WTC11 (cell line): ENCODE measurements at regions not wholly inside any gene's neighbourhood (a gene's known extent, or its start where the extent isn't known, plus 50 kb on each side); places are given as distances from the start of the nearest gene placed in this dataset.

Experiments used
- ATAC-seq: fragments of 200-7000 bp; cut with Tn5 transposase; 2 replicates; pipeline ENCODE4 v1.10.0; 2021; ENCODE audit warnings: mild to moderate bottlenecking, moderate library complexity
- CTCF ChIA-PET: fragments of 300-600 bp; sonication (Branson Sonifier 250); formaldehyde crosslinking; loops from one replicate; lab custom pipeline; 2021; ENCODE audit warnings: antibody characterized with exemption; lab: Charles Lee
- POLR2A ChIA-PET: fragments of 350-600 bp; sonication (Branson Sonifier 250); formaldehyde crosslinking; loops from one replicate; lab custom pipeline; 2021; ENCODE audit warnings: antibody characterized with exemption; lab: Charles Lee
- DNase-seq: peaks from one replicate; pipeline ENCODE4 v3.0.0; 2021; ENCODE audit warnings: low spot score
- H3K27ac Mint-ChIP-seq: 2 replicates; pipeline ENCODE4 v1.8.0; 2021; ENCODE audit warnings: mixed read lengths
- H3K27me3 Mint-ChIP-seq: 2 replicates; pipeline ENCODE4 v1.8.0; 2021; ENCODE audit warnings: low read depth, mild to moderate bottlenecking, moderate library complexity, mixed read lengths
- H3K36me3 Mint-ChIP-seq: 2 replicates; pipeline ENCODE4 v1.8.0; 2021; ENCODE audit warnings: mixed read lengths
- H3K4me1 Mint-ChIP-seq: 2 replicates; pipeline ENCODE4 v1.8.0; 2022; ENCODE audit warnings: mixed read lengths
- H3K4me3 Mint-ChIP-seq: 2 replicates; pipeline ENCODE4 v1.8.0; 2021; ENCODE audit warnings: mild to moderate bottlenecking, moderate library complexity, mixed read lengths
- H3K9me3 Mint-ChIP-seq: 2 replicates; pipeline ENCODE4 v1.8.0; 2021; ENCODE audit warnings: mixed read lengths
- ESRRA ChIP-seq: sonication (generic); formaldehyde crosslinking; IDR thresholded peaks from 2 replicates; pipeline ENCODE4 v1.8.1; 2022; ENCODE audit warnings: mild to moderate bottlenecking, missing genetic modification reagents, borderline replicate concordance
- FOXJ3 ChIP-seq: sonication (generic); formaldehyde crosslinking; IDR thresholded peaks from 2 replicates; pipeline ENCODE4 v1.9.0; 2021; ENCODE audit warnings: missing genetic modification reagents, mild to moderate bottlenecking, borderline replicate concordance
- FOXK1 ChIP-seq: sonication (generic); formaldehyde crosslinking; IDR thresholded peaks from 2 replicates; pipeline ENCODE4 v1.8.0; 2022; ENCODE audit warnings: mild to moderate bottlenecking, moderate library complexity, missing genetic modification reagents
- GRHL2 ChIP-seq: fragments of 250-450 bp; sonication (Bioruptor Pico); IDR thresholded peaks from 2 replicates; pipeline ENCODE4 v1.8.0; 2022; ENCODE audit warnings: mild to moderate bottlenecking, moderate library complexity; ENCODE audit not compliant: insufficient replicate concordance, severe bottlenecking
- IRF2 ChIP-seq: sonication (generic); formaldehyde crosslinking; IDR thresholded peaks from 2 replicates; pipeline ENCODE4 v1.8.0; 2022; ENCODE audit warnings: low read depth, missing genetic modification reagents, borderline replicate concordance
- MXD4 ChIP-seq: fragments of 250-450 bp; sonication (Bioruptor Pico); IDR thresholded peaks from 2 replicates; pipeline ENCODE4 v1.8.0; 2021; ENCODE audit warnings: mild to moderate bottlenecking, moderate library complexity, borderline replicate concordance
- NFATC4 ChIP-seq: fragments of 250-450 bp; sonication (Bioruptor Pico); IDR thresholded peaks from 2 replicates; pipeline ENCODE4 v1.9.0; 2021; ENCODE audit warnings: mild to moderate bottlenecking
- NR1H2 ChIP-seq: sonication (generic); formaldehyde crosslinking; IDR thresholded peaks from 2 replicates; pipeline ENCODE4 v1.9.0; 2021; ENCODE audit warnings: mild to moderate bottlenecking, moderate library complexity, missing genetic modification reagents
- PRRX2 ChIP-seq: fragments of 250-450 bp; sonication (Bioruptor Pico); IDR thresholded peaks from 2 replicates; pipeline ENCODE4 v1.8.0; 2021; ENCODE audit warnings: mild to moderate bottlenecking
- SP1 ChIP-seq: sonication (generic); formaldehyde crosslinking; conservative IDR thresholded peaks from 2 replicates; pipeline ENCODE4 v1.8.1; 2022; ENCODE audit warnings: missing genetic modification reagents
- ZNF219 ChIP-seq: sonication (generic); formaldehyde crosslinking; IDR thresholded peaks from 2 replicates; pipeline ENCODE4 v1.8.0; 2023; ENCODE audit warnings: missing genetic modification reagents, mild to moderate bottlenecking, borderline replicate concordance
- TF ChIP-seq, protein P1 (sequence below): fragments of 250-450 bp; sonication (Bioruptor Pico); IDR thresholded peaks from 2 replicates; pipeline ENCODE4 v1.8.0; 2021; ENCODE audit warnings: mild to moderate bottlenecking
- TF ChIP-seq, protein P2 (sequence below): sonication (generic); formaldehyde crosslinking; IDR thresholded peaks from 2 replicates; pipeline ENCODE4 v1.8.1; 2022; ENCODE audit warnings: low read depth, missing genetic modification reagents, borderline replicate concordance
- TF ChIP-seq, protein P3 (sequence below): sonication (generic); formaldehyde crosslinking; IDR thresholded peaks from 2 replicates; pipeline ENCODE4 v1.8.0; 2023; ENCODE audit warnings: mild to moderate bottlenecking, missing genetic modification reagents
- TF ChIP-seq, protein P4 (sequence below): fragments of 250-450 bp; sonication (Bioruptor Pico); conservative IDR thresholded peaks from 2 replicates; pipeline ENCODE4 v1.9.0; 2021; ENCODE audit warnings: mild to moderate bottlenecking
- TF ChIP-seq, protein P5 (sequence below): sonication (generic); formaldehyde crosslinking; IDR thresholded peaks from 2 replicates; pipeline ENCODE4 v1.8.0; 2022; ENCODE audit warnings: mild to moderate bottlenecking, missing genetic modification reagents
- TF ChIP-seq, protein P6 (sequence below): sonication (generic); formaldehyde crosslinking; IDR thresholded peaks from 2 replicates; pipeline ENCODE4 v1.8.0; 2022; ENCODE audit warnings: mild to moderate bottlenecking, missing genetic modification reagents
- TF ChIP-seq, protein P7 (sequence below): sonication (generic); formaldehyde crosslinking; conservative IDR thresholded peaks from 2 replicates; pipeline ENCODE4 v1.8.1; 2023; ENCODE audit warnings: mild to moderate bottlenecking, low read depth, missing genetic modification reagents, moderate library complexity
- TF ChIP-seq, protein P8 (sequence below): sonication (generic); formaldehyde crosslinking; IDR thresholded peaks from 2 replicates; pipeline ENCODE4 v1.8.0; 2022; ENCODE audit warnings: mild to moderate bottlenecking, missing genetic modification reagents
- TF ChIP-seq, protein P9 (sequence below): fragments of 200-600 bp; IDR thresholded peaks from 2 replicates; pipeline ENCODE4 v1.8.0; 2022; ENCODE audit warnings: antibody characterized with exemption

DNA sequence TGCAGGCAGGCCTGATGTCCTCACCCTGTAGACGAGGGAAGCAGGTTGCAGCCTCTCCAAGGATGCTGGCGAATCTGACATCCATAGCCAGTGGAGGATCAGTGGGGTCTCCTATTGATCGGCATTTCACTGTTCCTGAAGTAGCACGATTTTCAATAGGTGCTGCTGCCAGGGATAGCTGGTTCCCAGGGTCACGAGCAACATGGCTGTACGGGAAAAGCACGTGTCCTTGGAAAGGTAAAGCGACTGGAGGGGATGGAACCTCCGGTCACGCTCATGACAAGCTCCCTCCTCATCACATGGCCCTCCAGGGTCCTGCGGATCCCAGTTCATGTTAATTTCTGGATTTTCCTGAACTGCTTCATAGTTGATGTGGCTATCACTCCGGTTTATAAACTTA is 373.7 kb upstream of the SMIM21 start (continued):
- TF ChIP-seq, protein P1, sequence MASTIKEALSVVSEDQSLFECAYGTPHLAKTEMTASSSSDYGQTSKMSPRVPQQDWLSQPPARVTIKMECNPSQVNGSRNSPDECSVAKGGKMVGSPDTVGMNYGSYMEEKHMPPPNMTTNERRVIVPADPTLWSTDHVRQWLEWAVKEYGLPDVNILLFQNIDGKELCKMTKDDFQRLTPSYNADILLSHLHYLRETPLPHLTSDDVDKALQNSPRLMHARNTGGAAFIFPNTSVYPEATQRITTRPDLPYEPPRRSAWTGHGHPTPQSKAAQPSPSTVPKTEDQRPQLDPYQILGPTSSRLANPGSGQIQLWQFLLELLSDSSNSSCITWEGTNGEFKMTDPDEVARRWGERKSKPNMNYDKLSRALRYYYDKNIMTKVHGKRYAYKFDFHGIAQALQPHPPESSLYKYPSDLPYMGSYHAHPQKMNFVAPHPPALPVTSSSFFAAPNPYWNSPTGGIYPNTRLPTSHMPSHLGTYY (CRISPR knock-in tag), result no peak
- no peak for TF ChIP-seq GRHL2 (CRISPR knock-in tag)
- no peak for TF ChIP-seq ZNF219 (CRISPR knock-in tag)
- TF ChIP-seq, protein P2, sequence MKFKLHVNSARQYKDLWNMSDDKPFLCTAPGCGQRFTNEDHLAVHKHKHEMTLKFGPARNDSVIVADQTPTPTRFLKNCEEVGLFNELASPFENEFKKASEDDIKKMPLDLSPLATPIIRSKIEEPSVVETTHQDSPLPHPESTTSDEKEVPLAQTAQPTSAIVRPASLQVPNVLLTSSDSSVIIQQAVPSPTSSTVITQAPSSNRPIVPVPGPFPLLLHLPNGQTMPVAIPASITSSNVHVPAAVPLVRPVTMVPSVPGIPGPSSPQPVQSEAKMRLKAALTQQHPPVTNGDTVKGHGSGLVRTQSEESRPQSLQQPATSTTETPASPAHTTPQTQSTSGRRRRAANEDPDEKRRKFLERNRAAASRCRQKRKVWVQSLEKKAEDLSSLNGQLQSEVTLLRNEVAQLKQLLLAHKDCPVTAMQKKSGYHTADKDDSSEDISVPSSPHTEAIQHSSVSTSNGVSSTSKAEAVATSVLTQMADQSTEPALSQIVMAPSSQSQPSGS, result no peak
- no peak for TF ChIP-seq ESRRA (CRISPR knock-in tag)
- TF ChIP-seq, protein P3, sequence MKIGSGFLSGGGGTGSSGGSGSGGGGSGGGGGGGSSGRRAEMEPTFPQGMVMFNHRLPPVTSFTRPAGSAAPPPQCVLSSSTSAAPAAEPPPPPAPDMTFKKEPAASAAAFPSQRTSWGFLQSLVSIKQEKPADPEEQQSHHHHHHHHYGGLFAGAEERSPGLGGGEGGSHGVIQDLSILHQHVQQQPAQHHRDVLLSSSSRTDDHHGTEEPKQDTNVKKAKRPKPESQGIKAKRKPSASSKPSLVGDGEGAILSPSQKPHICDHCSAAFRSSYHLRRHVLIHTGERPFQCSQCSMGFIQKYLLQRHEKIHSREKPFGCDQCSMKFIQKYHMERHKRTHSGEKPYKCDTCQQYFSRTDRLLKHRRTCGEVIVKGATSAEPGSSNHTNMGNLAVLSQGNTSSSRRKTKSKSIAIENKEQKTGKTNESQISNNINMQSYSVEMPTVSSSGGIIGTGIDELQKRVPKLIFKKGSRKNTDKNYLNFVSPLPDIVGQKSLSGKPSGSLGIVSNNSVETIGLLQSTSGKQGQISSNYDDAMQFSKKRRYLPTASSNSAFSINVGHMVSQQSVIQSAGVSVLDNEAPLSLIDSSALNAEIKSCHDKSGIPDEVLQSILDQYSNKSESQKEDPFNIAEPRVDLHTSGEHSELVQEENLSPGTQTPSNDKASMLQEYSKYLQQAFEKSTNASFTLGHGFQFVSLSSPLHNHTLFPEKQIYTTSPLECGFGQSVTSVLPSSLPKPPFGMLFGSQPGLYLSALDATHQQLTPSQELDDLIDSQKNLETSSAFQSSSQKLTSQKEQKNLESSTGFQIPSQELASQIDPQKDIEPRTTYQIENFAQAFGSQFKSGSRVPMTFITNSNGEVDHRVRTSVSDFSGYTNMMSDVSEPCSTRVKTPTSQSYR (CRISPR knock-in tag), result no peak
- TF ChIP-seq SP1 (CRISPR knock-in tag), result no peak
- no peak for TF ChIP-seq FOXJ3

DNA sequence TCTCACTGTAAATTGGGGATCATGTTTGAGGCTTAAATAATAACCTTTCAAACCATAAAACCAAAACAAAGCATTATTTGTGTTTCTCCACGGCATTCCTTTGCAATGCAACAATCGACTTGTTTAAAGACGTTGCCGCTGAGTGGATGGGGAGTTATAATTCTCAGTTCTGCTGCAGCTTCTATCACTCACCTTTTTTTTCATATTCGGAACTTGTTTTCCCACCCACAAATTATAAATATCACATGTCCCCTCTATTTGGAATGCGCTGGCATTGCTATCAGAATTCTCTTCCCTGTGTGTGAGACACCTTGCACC is 372.8 kb upstream of the SMIM21 start:
- TF ChIP-seq, protein P4, sequence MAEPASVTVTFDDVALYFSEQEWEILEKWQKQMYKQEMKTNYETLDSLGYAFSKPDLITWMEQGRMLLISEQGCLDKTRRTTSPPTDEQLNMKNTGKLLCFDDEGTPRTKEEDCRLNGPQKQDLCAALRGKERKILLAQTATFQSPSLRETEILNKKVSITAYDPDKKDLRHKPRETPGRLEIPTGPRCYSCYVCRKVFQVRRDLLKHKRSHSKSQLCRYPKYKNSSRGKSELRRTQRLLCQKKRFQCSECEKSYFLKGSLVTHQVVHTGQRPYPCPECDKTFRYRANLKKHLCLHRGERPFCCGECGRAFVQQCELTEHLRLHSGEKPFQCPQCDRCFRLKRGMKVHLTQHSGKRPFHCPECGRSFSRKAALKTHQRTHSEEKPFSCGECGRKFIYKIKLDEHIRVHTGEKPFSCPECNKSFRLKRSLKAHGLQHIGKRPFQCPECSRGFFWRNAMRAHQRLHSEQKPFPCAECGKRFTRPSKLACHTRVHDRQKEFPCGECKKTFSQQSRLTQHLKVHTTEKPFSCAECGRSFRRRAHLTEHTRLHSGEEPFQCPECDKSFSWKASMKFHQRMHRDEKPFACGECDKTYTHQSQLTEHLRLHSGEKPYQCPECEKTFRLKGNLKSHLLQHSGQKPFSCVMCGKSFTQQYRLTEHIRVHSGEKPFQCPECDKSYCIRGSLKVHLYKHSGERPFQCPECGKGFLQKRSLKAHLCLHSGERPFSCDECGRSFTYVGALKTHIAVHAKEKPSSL (CRISPR knock-in tag), result no peak
- TF ChIP-seq, protein P5, sequence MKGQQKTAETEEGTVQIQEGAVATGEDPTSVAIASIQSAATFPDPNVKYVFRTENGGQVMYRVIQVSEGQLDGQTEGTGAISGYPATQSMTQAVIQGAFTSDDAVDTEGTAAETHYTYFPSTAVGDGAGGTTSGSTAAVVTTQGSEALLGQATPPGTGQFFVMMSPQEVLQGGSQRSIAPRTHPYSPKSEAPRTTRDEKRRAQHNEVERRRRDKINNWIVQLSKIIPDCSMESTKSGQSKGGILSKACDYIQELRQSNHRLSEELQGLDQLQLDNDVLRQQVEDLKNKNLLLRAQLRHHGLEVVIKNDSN (CRISPR knock-in tag), result no peak
- TF ChIP-seq, protein P6, sequence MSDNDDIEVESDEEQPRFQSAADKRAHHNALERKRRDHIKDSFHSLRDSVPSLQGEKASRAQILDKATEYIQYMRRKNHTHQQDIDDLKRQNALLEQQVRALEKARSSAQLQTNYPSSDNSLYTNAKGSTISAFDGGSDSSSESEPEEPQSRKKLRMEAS (CRISPR knock-in tag), result no peak
- TF ChIP-seq FOXK1 (CRISPR knock-in tag) (no peak), ZNF219 (CRISPR knock-in tag) (no peak), IRF2 (no peak), NFATC4 (no peak), PRRX2 (CRISPR knock-in tag) (no peak), MXD4 (CRISPR knock-in tag) (no peak), NR1H2 (no peak)
- TF ChIP-seq, protein P2, result no peak
- TF ChIP-seq, protein P7, sequence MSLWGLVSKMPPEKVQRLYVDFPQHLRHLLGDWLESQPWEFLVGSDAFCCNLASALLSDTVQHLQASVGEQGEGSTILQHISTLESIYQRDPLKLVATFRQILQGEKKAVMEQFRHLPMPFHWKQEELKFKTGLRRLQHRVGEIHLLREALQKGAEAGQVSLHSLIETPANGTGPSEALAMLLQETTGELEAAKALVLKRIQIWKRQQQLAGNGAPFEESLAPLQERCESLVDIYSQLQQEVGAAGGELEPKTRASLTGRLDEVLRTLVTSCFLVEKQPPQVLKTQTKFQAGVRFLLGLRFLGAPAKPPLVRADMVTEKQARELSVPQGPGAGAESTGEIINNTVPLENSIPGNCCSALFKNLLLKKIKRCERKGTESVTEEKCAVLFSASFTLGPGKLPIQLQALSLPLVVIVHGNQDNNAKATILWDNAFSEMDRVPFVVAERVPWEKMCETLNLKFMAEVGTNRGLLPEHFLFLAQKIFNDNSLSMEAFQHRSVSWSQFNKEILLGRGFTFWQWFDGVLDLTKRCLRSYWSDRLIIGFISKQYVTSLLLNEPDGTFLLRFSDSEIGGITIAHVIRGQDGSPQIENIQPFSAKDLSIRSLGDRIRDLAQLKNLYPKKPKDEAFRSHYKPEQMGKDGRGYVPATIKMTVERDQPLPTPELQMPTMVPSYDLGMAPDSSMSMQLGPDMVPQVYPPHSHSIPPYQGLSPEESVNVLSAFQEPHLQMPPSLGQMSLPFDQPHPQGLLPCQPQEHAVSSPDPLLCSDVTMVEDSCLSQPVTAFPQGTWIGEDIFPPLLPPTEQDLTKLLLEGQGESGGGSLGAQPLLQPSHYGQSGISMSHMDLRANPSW (CRISPR knock-in tag), result no peak
- TF ChIP-seq, protein P8, sequence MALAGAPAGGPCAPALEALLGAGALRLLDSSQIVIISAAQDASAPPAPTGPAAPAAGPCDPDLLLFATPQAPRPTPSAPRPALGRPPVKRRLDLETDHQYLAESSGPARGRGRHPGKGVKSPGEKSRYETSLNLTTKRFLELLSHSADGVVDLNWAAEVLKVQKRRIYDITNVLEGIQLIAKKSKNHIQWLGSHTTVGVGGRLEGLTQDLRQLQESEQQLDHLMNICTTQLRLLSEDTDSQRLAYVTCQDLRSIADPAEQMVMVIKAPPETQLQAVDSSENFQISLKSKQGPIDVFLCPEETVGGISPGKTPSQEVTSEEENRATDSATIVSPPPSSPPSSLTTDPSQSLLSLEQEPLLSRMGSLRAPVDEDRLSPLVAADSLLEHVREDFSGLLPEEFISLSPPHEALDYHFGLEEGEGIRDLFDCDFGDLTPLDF (CRISPR knock-in tag), result no peak
- TF ChIP-seq, protein P9, sequence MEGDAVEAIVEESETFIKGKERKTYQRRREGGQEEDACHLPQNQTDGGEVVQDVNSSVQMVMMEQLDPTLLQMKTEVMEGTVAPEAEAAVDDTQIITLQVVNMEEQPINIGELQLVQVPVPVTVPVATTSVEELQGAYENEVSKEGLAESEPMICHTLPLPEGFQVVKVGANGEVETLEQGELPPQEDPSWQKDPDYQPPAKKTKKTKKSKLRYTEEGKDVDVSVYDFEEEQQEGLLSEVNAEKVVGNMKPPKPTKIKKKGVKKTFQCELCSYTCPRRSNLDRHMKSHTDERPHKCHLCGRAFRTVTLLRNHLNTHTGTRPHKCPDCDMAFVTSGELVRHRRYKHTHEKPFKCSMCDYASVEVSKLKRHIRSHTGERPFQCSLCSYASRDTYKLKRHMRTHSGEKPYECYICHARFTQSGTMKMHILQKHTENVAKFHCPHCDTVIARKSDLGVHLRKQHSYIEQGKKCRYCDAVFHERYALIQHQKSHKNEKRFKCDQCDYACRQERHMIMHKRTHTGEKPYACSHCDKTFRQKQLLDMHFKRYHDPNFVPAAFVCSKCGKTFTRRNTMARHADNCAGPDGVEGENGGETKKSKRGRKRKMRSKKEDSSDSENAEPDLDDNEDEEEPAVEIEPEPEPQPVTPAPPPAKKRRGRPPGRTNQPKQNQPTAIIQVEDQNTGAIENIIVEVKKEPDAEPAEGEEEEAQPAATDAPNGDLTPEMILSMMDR, result no peak
- TF ChIP-seq, all 79 proteins: peak for 0
- CTCF ChIA-PET, result no interaction called here
- Mint-ChIP-seq H3K4me3 (no peak overlapping the region), H3K4me1 (peaks cover 5% of the 10 kb centered on the region), H3K27me3 (no peaks in the 10 kb centered on the region), H3K27ac (no peak overlapping the region), H3K36me3 (no peaks in the 10 kb centered on the region), H3K9me3 (peaks cover 5% of the 10 kb centered on the region; the same call in 1 of the 2 replicates)
- POLR2A ChIA-PET, result no interaction called here
- ATAC-seq (no peak), DNase-seq (no peak)
